Body of pancreas (tissue), 4 donors: ENCODE measurements at regions not wholly inside any gene's neighbourhood (a gene's known extent, or its start where the extent isn't known, plus 50 kb on each side); places are given as distances from the start of the nearest gene placed in this dataset.

Experiments used
- ATAC-seq: fragments of 150-250 bp; one replicate; pipeline ENCODE4 v1.9.1; 2016
- DNase-seq, 4 donors: peaks; one replicate each; pipeline ENCODE4 v3.0.0-alpha.2; 2019
- H3K27ac ChIP-seq, 4 donors: fragments of 200-600 bp; sonication (generic); 1 replicate in 3 of 4; 2 replicates in 1 of 4; pipeline versions ENCODE4 v1.5.1 to v1.6.1; 2016 to 2019; ENCODE audit warnings: mild to moderate bottlenecking in 1 of 4, mixed read lengths in 1 of 4, moderate library complexity in 1 of 4
- H3K27me3 ChIP-seq, 2 donors: fragments of 200-600 bp; sonication (generic); one replicate each; pipeline ENCODE4 v1.6.0; 2016; ENCODE audit warnings: mild to moderate bottlenecking in 1 of 2
- H3K36me3 ChIP-seq, 2 donors: fragments of 200-600 bp; sonication (generic); replicated peaks in 1 of 2; 2 replicates each; pipeline ENCODE4 v1.5.1; 2016; ENCODE audit warnings: low read depth in 2 of 2; ENCODE audit not compliant: insufficient read depth in 1 of 2
- H3K4me1 ChIP-seq: fragments of 200-600 bp; sonication (generic); one replicate; pipeline ENCODE4 v1.6.0; 2016
- H3K4me3 ChIP-seq, 2 donors: fragments of 200-600 bp; sonication (generic); 1 replicate in 1 of 2; 2 replicates in 1 of 2; pipeline ENCODE4 v1.5.1; 2016 to 2019
- H3K9me3 ChIP-seq, 3 donors: fragments of 200-600 bp; sonication (generic); 1 replicate in 2 of 3; 2 replicates in 1 of 3; pipeline ENCODE4 v1.5.1; 2016
- POLR2A ChIP-seq, 3 donors: fragments of 450-650 bp; IDR thresholded peaks; one replicate each; pipeline ENCODE4 v1.6.1; 2016; ENCODE audit warnings: antibody characterized with exemption in 3 of 3, mild to moderate bottlenecking in 2 of 3
- WGBS, 2 donors: methylation state at CpG; one replicate each; pipeline ENCODE4 v1.1.5; 2017; 5-methylcytosine and 5-hydroxymethylcytosine counted together
- intact Hi-C: fragments of 100-400 bp; cut with DNase I; formaldehyde crosslinking; loops from one replicate; pipeline ENCODE4 v1.15.1; 2023
- TF ChIP-seq, protein P1 (sequence below), 7 experiments: fragments of 450-650 bp in 4 of 7; fragments of 200-600 bp in 3 of 7; sonication (generic) in 3 of 7; IDR thresholded peaks; one replicate each; pipeline ENCODE4 v1.5.1; 2016 to 2019; ENCODE audit warnings: antibody characterized with exemption in 7 of 7

DNA sequence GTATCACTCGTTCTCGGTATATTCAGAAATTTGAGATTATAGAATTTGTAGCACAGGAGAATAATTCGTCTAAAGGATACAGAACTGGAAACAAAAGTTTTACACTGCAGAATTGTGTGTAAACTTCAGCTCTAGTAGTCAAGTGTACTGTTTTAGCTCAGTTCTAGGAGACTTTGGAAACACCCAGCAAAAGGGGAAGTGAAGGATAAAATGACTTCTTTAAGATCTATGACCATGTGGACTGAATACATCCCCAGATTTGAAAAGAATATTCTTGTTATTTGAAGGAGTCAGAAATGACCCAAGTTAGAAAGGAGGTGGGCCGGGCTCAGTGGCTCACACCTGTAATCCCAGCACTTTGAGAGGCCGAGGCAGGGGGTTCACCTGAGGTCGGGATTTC lies 174.0 kb upstream of the FOXQ1 start:
- Histone ChIP-seq H3K36me3 (no peaks in the 10 kb centered on the region), H3K27me3 (no peaks in the 10 kb centered on the region), H3K27ac (no peak overlapping the region), H3K4me1 (no peaks in the 10 kb centered on the region), H3K4me3 (no peak overlapping the region), H3K9me3 (no peaks in the 10 kb centered on the region)
- DNase-seq (no peak), ATAC-seq (no peak)
- WGBS, 2 donors, result 78% methylated on average over 6 of the region's 6 CpGs
- TF ChIP-seq, protein P1, sequence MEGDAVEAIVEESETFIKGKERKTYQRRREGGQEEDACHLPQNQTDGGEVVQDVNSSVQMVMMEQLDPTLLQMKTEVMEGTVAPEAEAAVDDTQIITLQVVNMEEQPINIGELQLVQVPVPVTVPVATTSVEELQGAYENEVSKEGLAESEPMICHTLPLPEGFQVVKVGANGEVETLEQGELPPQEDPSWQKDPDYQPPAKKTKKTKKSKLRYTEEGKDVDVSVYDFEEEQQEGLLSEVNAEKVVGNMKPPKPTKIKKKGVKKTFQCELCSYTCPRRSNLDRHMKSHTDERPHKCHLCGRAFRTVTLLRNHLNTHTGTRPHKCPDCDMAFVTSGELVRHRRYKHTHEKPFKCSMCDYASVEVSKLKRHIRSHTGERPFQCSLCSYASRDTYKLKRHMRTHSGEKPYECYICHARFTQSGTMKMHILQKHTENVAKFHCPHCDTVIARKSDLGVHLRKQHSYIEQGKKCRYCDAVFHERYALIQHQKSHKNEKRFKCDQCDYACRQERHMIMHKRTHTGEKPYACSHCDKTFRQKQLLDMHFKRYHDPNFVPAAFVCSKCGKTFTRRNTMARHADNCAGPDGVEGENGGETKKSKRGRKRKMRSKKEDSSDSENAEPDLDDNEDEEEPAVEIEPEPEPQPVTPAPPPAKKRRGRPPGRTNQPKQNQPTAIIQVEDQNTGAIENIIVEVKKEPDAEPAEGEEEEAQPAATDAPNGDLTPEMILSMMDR (IDR thresholded peaks at IDR 0.05), result no peak
- TF ChIP-seq POLR2A (IDR thresholded peaks at IDR 0.05), result no peak
- intact Hi-C loops, result no loop called here

DNA sequence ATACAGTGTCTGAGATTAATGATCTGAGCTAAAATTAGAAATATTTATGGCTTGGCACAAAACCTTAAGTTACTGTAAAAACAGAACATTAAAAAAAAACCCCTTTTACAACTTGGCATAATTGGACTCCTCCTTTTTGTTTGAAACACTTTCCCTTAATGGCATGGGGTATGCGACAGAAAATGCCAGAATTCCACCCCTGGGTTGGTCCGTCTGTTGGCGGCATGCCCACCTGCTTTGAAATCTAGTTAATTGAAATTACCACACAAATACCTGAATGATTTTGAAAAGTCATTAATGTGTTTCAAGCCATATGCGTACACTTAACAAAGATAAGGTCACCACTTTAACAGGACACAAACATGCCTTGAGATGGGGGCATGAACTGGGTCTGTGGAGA lies 175.1 kb upstream of the FOXQ1 start:
- Histone ChIP-seq H3K27me3 (no peaks in the 10 kb centered on the region), H3K36me3 (no peaks in the 10 kb centered on the region), H3K4me3 (no peak overlapping the region), H3K4me1 (no peaks in the 10 kb centered on the region), H3K9me3 (no peaks in the 10 kb centered on the region), H3K27ac (peak overlapping the region in 1 of 4 donors; percentile 34)
- intact Hi-C loops, result no loop called here
- DNase-seq, result no peak
- TF ChIP-seq, protein P1 (IDR thresholded peaks at IDR 0.05), result no peak
- TF ChIP-seq POLR2A (IDR thresholded peaks at IDR 0.05), result no peak
- ATAC-seq, result no peak
- WGBS, 2 donors, result 43 to 52% methylated on average over 4 of the region's 4 CpGs

DNA sequence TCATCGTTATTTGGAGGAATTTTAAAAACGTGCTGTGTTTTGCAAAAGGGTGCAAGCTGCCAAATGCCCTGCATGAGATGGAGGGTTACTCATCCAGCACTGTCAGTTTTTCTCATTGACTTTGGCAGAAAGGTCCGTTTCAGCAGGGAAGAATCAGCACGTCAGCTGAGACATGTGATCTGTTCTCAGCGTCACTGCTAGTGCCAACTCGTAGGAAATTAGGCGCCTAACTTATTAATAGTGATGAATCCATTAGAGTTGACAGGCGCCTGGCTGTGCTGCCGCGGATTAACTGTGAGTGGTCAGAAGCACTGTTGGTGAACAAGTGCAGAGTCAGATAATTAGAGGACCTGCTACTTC lies 175.5 kb upstream of the FOXQ1 start:
- ATAC-seq, result no peak
- DNase-seq, result peak in 2 of 4 donors; percentile 22 to 44
- H3K27ac ChIP-seq, result peak overlapping the region in 2 of 4 donors; percentile 14 to 34

DNA sequence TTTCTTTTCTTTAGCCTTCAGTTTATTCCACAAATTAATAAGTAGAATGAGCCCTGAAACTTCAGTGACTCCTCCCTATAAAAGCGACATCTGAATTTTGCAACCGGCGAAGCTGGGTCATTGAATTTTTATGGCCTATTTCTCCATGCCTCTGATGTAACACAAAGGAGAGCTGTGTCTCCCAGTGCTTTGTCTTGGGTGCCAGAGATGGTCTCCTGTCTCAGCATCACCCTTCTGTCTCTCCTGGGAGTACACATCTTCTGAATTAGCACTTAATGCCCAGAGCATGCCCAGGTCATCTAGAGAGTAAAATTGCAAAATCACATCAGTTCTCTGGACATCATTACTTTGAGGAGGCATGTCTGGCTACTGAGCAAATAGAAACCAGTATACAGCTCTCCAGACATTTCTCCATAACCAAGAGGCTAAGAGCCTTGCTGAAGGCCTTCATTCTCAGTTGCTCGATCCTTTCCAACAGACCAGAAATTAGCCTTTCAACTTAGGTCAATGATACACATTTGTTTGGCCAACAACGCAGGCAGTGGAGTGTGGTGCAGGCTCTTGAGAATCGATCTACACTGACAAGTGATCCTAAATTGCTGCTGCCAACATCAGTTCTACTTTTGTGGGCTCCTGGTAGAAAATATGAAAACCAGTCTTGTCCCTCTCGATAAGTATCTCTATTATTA lies 176.0 kb upstream of the FOXQ1 start:
- no peaks in the 10 kb centered on the region for H3K4me1 ChIP-seq
- no peak for DNase-seq
- H3K27ac ChIP-seq, result peak overlapping the region in 2 of 4 donors; percentile 14 to 34
- no peaks in the 10 kb centered on the region for H3K9me3 ChIP-seq
- 71 to 82% methylated on average over 7 of the region's 7 CpGs for WGBS, 2 donors
- ATAC-seq, result no peak
- H3K27me3 ChIP-seq, result no peaks in the 10 kb centered on the region
- H3K4me3 ChIP-seq, result no peak overlapping the region
- no peaks in the 10 kb centered on the region for H3K36me3 ChIP-seq
- TF ChIP-seq POLR2A (IDR thresholded peaks at IDR 0.05), result no peak
- TF ChIP-seq, protein P1 (IDR thresholded peaks at IDR 0.05), result no peak
- intact Hi-C loops, result no loop called here

More for the DNA sequence above, 175.5 kb upstream of the FOXQ1 start:
- no peak for TF ChIP-seq POLR2A (IDR thresholded peaks at IDR 0.05)
- TF ChIP-seq, protein P1 (IDR thresholded peaks at IDR 0.05), result no peak
- intact Hi-C loops, result no loop called here
- Histone ChIP-seq H3K4me1 (no peaks in the 10 kb centered on the region), H3K4me3 (no peak overlapping the region), H3K27me3 (no peaks in the 10 kb centered on the region), H3K9me3 (no peaks in the 10 kb centered on the region), H3K36me3 (no peaks in the 10 kb centered on the region)
- WGBS, 2 donors, result 34 to 47% methylated on average over 10 of the region's 10 CpGs
